Left lung (tissue), 4 donors: ENCODE measurements at regions not wholly inside any gene's neighbourhood (a gene's known extent, or its start where the extent isn't known, plus 50 kb on each side); places are given as distances from the start of the nearest gene placed in this dataset.

Experiments used
- ATAC-seq: fragments of 200-7000 bp; cut with Tn5 transposase; one replicate; pipeline ENCODE4 v1.9.1; 2020; ENCODE audit warnings: moderate library complexity
- DNase-seq, 4 donors: peaks; one replicate each; pipeline ENCODE4 v3.0.0-alpha.2; 2013 to 2020
- H3K27ac ChIP-seq, 2 donors: fragments of 200-600 bp; sonication (generic) in 1 of 2; one replicate each; pipeline versions ENCODE4 v1.5.0 to v1.8.0; 2020 to 2021
- H3K27me3 ChIP-seq, 2 donors: fragments of 200-600 bp; sonication (generic) in 1 of 2; one replicate each; pipeline versions ENCODE4 v1.5.0 to v1.8.0; 2020 to 2021
- H3K36me3 ChIP-seq, 2 donors: fragments of 200-600 bp; sonication (generic) in 1 of 2; one replicate each; pipeline versions ENCODE4 v1.5.0 to v1.8.0; 2020 to 2021
- H3K4me1 ChIP-seq, 2 donors: fragments of 200-600 bp; one replicate each; pipeline ENCODE4 v1.8.0; 2021
- H3K4me3 ChIP-seq, 2 donors: fragments of 200-600 bp; sonication (generic) in 1 of 2; one replicate each; pipeline versions ENCODE4 v1.5.0 to v1.8.0; 2020 to 2021; ENCODE audit warnings: mild to moderate bottlenecking in 1 of 2
- H3K9me3 ChIP-seq, 2 donors: fragments of 200-600 bp; sonication (generic) in 1 of 2; one replicate each; pipeline versions ENCODE4 v1.5.0 to v1.8.0; 2020 to 2021
- CTCF ChIP-seq, 2 donors: fragments of 200-600 bp; sonication (generic) in 1 of 2; IDR thresholded peaks; one replicate each; pipeline versions ENCODE4 v1.5.0 to v1.8.0; 2021; ENCODE audit warnings: antibody characterized with exemption in 2 of 2
- intact Hi-C, 2 donors: fragments of 100-400 bp; cut with DNase I; formaldehyde crosslinking; loops; one replicate each; pipeline versions ENCODE4 v1.11.2 to v1.14.2; 2022
- donor health status: DM: no; HTN: yes; CAD: no.
- donor health status: DM: no; HTN: no; CAD: no.

- no peaks in the 10 kb centered on the region for H3K4me1 ChIP-seq
- H3K36me3 ChIP-seq: no peaks in the 10 kb centered on the region
- intact Hi-C loops: no loop called here
- H3K27ac ChIP-seq: no peak overlapping the region
- DNase-seq: no peak
- no peaks in the 10 kb centered on the region for H3K27me3 ChIP-seq
- H3K9me3 ChIP-seq: no peaks in the 10 kb centered on the region
- no peak for TF ChIP-seq CTCF (IDR thresholded peaks at IDR 0.05)
- H3K4me3 ChIP-seq: no peak overlapping the region
- no peak for ATAC-seq
These were observed 172.1 kb downstream of the MYCN start for GRCh38 chr2:16112251-16112971.

GRCh38 chr2:16111838-16112210 lies 171.5 kb downstream of the MYCN start:
- H3K27ac ChIP-seq: no peak overlapping the region
- intact Hi-C loops: no loop called here
- no peaks in the 10 kb centered on the region for H3K27me3 ChIP-seq
- DNase-seq (no peak), ATAC-seq (no peak)
- no peak overlapping the region for H3K4me3 ChIP-seq
- H3K36me3 ChIP-seq: no peaks in the 10 kb centered on the region
- H3K9me3 ChIP-seq: no peaks in the 10 kb centered on the region
- H3K4me1 ChIP-seq: no peaks in the 10 kb centered on the region
- TF ChIP-seq CTCF (IDR thresholded peaks at IDR 0.05): no peak

- ATAC-seq (no peak), DNase-seq (no peak)
- intact Hi-C loops: no loop called here
- no peaks in the 10 kb centered on the region for H3K9me3 ChIP-seq
- TF ChIP-seq CTCF (IDR thresholded peaks at IDR 0.05): no peak
- no peaks in the 10 kb centered on the region for H3K36me3 ChIP-seq
- no peak overlapping the region for H3K27ac ChIP-seq
- no peaks in the 10 kb centered on the region for H3K27me3 ChIP-seq
- no peaks in the 10 kb centered on the region for H3K4me1 ChIP-seq
- no peak overlapping the region for H3K4me3 ChIP-seq
These were observed 169.5 kb downstream of the MYCN start for GRCh38 chr2:16109821-16110310.

- no peak for TF ChIP-seq CTCF (IDR thresholded peaks at IDR 0.05)
- no peak overlapping the region for H3K4me3 ChIP-seq
- no peak overlapping the region for H3K27ac ChIP-seq
- no peaks in the 10 kb centered on the region for H3K36me3 ChIP-seq
- intact Hi-C loops: no loop called here
- no peak for ATAC-seq
- no peaks in the 10 kb centered on the region for H3K9me3 ChIP-seq
- H3K27me3 ChIP-seq: no peaks in the 10 kb centered on the region
- H3K4me1 ChIP-seq: no peaks in the 10 kb centered on the region
- DNase-seq: no peak
These were observed 169.0 kb downstream of the MYCN start for GRCh38 chr2:16109368-16109820.

GRCh38 chr2:16107246-16107645 lies 166.9 kb downstream of the MYCN start:
- TF ChIP-seq CTCF (IDR thresholded peaks at IDR 0.05): no peak
- Histone ChIP-seq H3K9me3 (no peaks in the 10 kb centered on the region), H3K27me3 (peaks cover 0 to 7% of the 10 kb centered on the region in 2 donors), H3K4me3 (no peak overlapping the region), H3K36me3 (no peaks in the 10 kb centered on the region), H3K4me1 (no peaks in the 10 kb centered on the region), H3K27ac (no peak overlapping the region)
- DNase-seq (no peak), ATAC-seq (no peak)
- intact Hi-C loops: no loop called here
